Mucosa of rectum (tissue), 2 donors: ENCODE measurements at regions not wholly inside any gene's neighbourhood (a gene's known extent, or its start where the extent isn't known, plus 50 kb on each side); places are given as distances from the start of the nearest gene placed in this dataset.
"Not testable (repeated sequence)": the region's sequence is repeated elsewhere in the genome, so short reads cannot be mapped to it uniquely, and the experiment has no call there.

Experiments
- H3K27ac ChIP-seq, 2 donors: one replicate each; pipeline ENCODE4 v1.7.0; 2013; ENCODE audit warnings: inconsistent platforms in 2 of 2, low read depth in 2 of 2, low read length in 2 of 2
- H3K27me3 ChIP-seq, 2 donors: one replicate each; pipeline ENCODE4 v1.7.0; 2013; ENCODE audit warnings: low read length in 2 of 2; ENCODE audit not compliant: control insufficient read depth in 2 of 2, insufficient read depth in 2 of 2
- H3K36me3 ChIP-seq, 2 donors: one replicate each; pipeline ENCODE4 v1.7.0; 2013; ENCODE audit warnings: low read length in 2 of 2; ENCODE audit not compliant: control insufficient read depth in 2 of 2, insufficient read depth in 2 of 2
- H3K4me1 ChIP-seq, 2 donors: one replicate each; pipeline ENCODE4 v1.7.0; 2013; ENCODE audit warnings: low read length in 2 of 2, mild to moderate bottlenecking in 1 of 2; ENCODE audit not compliant: control insufficient read depth in 2 of 2, insufficient read depth in 2 of 2
- H3K4me3 ChIP-seq, 2 donors: one replicate each; pipeline ENCODE4 v1.7.0; 2013; ENCODE audit warnings: low read length in 2 of 2
- H3K9ac ChIP-seq, 2 donors: one replicate each; pipeline ENCODE4 v1.7.0; 2013; ENCODE audit warnings: low read length in 2 of 2, low read depth in 1 of 2, mild to moderate bottlenecking in 1 of 2
- H3K9me3 ChIP-seq, 2 donors: one replicate each; pipeline ENCODE4 v1.7.0; 2013; ENCODE audit warnings: low read length in 2 of 2; ENCODE audit not compliant: control insufficient read depth in 2 of 2
- donor health status: healthy.
- donor health status: Normal muscosa, but diverticular disease.

- Histone ChIP-seq H3K9ac (no peak overlapping the region), H3K4me1 (no peaks in the 10 kb centered on the region), H3K27me3 (no peaks in the 10 kb centered on the region), H3K27ac (no peak overlapping the region), H3K9me3 (no peaks in the 10 kb centered on the region), H3K4me3 (no peak overlapping the region), H3K36me3 (no peaks in the 10 kb centered on the region)
Measured at GRCh38 chr4:79547851-79548250, 139.8 kb upstream of the GK2 start.

GRCh38 chr4:79545292-79545691 is 137.3 kb upstream of the GK2 start:
- H3K9ac ChIP-seq, H3K4me3 ChIP-seq, H3K36me3 ChIP-seq, H3K27ac ChIP-seq, H3K27me3 ChIP-seq, H3K9me3 ChIP-seq, H3K4me1 ChIP-seq: not testable (repeated sequence)

DNA sequence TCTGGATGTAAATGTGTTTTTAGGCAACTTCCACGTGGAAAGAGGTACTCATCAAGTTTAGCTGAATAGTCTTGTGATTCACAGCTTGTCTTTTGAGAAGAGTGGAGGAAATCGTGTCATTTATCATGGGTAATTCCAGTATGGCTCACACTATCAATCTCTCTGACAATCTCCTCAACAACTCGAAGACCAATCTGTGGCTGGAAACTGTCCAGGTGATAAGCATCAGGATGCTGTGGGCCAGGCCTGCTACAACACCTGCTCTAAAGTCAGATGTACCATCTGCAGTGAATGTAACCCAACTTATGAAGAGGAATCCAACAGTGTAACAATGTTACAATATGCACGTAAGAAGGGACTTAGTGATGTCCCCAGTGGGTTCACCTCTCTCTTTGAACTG is 132.1 kb upstream of the GK2 start:
- no peaks in the 10 kb centered on the region for H3K4me1 ChIP-seq
- H3K36me3 ChIP-seq: no peaks in the 10 kb centered on the region
- no peaks in the 10 kb centered on the region for H3K27me3 ChIP-seq
- H3K9me3 ChIP-seq: no peaks in the 10 kb centered on the region
- H3K4me3 ChIP-seq: no peak overlapping the region
- H3K9ac ChIP-seq: no peak overlapping the region
- no peak overlapping the region for H3K27ac ChIP-seq

DNA sequence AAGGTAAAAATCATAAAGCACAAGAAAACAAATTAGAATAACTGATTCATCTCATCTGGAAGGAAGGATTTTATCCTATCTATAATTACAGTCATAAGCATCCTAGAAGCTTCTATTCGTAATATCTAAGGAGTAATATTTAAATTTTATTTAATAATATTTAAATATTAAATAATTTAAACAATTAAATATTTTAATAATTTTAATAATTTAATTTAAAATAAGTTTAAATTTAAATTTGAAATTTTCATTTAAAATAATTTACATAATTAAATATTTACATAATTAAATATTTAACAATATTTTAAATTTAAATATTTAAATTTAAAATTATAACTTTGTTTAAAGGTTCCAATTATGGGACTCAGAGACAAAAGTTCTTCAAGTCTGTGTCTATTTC is 127.5 kb upstream of the GK2 start:
- Histone ChIP-seq H3K36me3 (no peaks in the 10 kb centered on the region), H3K9me3 (no peaks in the 10 kb centered on the region), H3K4me3 (no peak overlapping the region), H3K9ac (no peak overlapping the region), H3K27ac (no peak overlapping the region), H3K27me3 (no peaks in the 10 kb centered on the region), H3K4me1 (no peaks in the 10 kb centered on the region)

DNA sequence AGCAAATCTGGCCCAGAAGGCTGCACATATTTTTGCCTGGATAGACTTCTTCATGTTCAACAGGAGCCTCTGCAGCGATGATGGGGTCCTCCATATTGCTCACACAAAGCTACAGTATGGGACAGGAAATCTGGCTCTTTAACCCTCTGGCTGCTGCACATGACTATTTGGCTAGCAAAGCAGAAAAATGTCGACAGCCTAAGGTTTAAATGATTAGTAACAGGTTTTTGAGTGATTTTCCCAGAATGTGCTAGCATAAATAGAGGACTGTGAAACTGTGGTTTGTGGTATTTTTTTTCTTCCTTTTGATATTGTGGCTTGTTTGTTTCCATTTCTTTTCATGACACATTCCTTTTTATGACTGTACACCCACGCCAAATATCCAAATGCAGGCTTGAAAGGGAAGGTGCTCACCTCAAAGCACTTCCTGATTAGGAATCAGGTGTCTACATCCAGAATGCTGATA is 120.2 kb upstream of the GK2 start:
- Histone ChIP-seq H3K36me3 (no peaks in the 10 kb centered on the region), H3K27me3 (no peaks in the 10 kb centered on the region), H3K27ac (no peak overlapping the region), H3K9me3 (no peaks in the 10 kb centered on the region), H3K9ac (no peak overlapping the region), H3K4me1 (no peaks in the 10 kb centered on the region), H3K4me3 (no peak overlapping the region)

GRCh38 chr4:79526641-79527565 is 118.9 kb upstream of the GK2 start:
- Histone ChIP-seq H3K9me3 (no peaks in the 10 kb centered on the region), H3K4me1 (no peaks in the 10 kb centered on the region), H3K27ac (no peak overlapping the region), H3K9ac (no peak overlapping the region), H3K36me3 (no peaks in the 10 kb centered on the region), H3K4me3 (no peak overlapping the region), H3K27me3 (no peaks in the 10 kb centered on the region)

- H3K9me3 ChIP-seq: no peaks in the 10 kb centered on the region
- no peaks in the 10 kb centered on the region for H3K36me3 ChIP-seq
- no peak overlapping the region for H3K9ac ChIP-seq
- no peaks in the 10 kb centered on the region for H3K27me3 ChIP-seq
- no peak overlapping the region for H3K4me3 ChIP-seq
- H3K27ac ChIP-seq: no peak overlapping the region
- no peaks in the 10 kb centered on the region for H3K4me1 ChIP-seq
Measured at GRCh38 chr4:79516114-79516513, 108.1 kb upstream of the GK2 start.

- Histone ChIP-seq H3K4me3 (no peak overlapping the region), H3K27ac (no peak overlapping the region), H3K36me3 (no peaks in the 10 kb centered on the region), H3K9me3 (no peaks in the 10 kb centered on the region), H3K4me1 (no peaks in the 10 kb centered on the region), H3K9ac (no peak overlapping the region), H3K27me3 (no peaks in the 10 kb centered on the region)
Measured at GRCh38 chr4:79514621-79515329, 106.7 kb upstream of the GK2 start.

DNA sequence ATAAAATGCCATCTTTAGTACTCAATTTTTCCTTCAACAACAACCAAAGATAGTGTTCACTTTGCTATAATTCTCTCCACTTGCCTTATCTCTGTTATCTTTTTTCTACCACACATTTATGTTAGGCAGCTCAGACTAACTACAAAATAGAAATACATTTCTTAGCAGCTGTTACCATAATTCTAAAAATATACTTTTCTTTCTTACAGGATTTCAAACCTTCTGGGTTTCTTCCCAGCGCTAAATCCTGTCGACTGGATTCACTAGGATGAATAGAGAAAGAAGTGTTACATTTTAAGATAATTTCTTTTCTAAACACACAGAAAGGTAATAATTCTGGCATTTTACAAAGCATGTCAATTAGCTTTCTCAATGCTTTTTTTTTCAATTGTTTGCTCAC is 105.5 kb upstream of the GK2 start:
- no peak overlapping the region for H3K9ac ChIP-seq
- H3K27ac ChIP-seq: no peak overlapping the region
- no peaks in the 10 kb centered on the region for H3K9me3 ChIP-seq

GRCh38 chr4:79512363-79512762 is 104.3 kb upstream of the GK2 start:
- Histone ChIP-seq H3K27me3 (no peaks in the 10 kb centered on the region), H3K27ac (no peak overlapping the region), H3K4me3 (no peak overlapping the region), H3K4me1 (no peaks in the 10 kb centered on the region), H3K36me3 (no peaks in the 10 kb centered on the region), H3K9me3 (no peaks in the 10 kb centered on the region), H3K9ac (no peak overlapping the region)

More for the DNA sequence above, 105.5 kb upstream of the GK2 start:
- Histone ChIP-seq H3K27me3 (no peaks in the 10 kb centered on the region), H3K4me3 (no peak overlapping the region), H3K36me3 (no peaks in the 10 kb centered on the region), H3K4me1 (no peaks in the 10 kb centered on the region)
